NT2/D1 (cell line): ENCODE measurements at regions not wholly inside any gene's neighbourhood (a gene's known extent, or its start where the extent isn't known, plus 50 kb on each side); places are given as distances from the start of the nearest gene placed in this dataset.

ENCODE experiments used
- DNase-seq: peaks from one replicate; pipeline ENCODE4 v3.0.0-alpha.2; 2011; ENCODE audit warnings: low read depth, low spot score
- H3K27me3 ChIP-seq: 2 replicates; pipeline ENCODE4 v1.6.0; 2011; ENCODE audit warnings: mild to moderate bottlenecking; ENCODE audit not compliant: insufficient read length, insufficient read depth
- H3K36me3 ChIP-seq: 2 replicates; pipeline ENCODE4 v1.6.1; 2011; ENCODE audit warnings: mild to moderate bottlenecking, low read length, mixed read lengths; ENCODE audit not compliant: insufficient read depth, insufficient read length
- H3K4me1 ChIP-seq: 2 replicates; pipeline ENCODE4 v1.5.1; 2011; ENCODE audit not compliant: insufficient read depth, insufficient read length
- H3K4me3 ChIP-seq: 2 replicates; pipeline ENCODE4 v1.5.1; 2011; ENCODE audit warnings: low read depth; ENCODE audit not compliant: insufficient read length
- H3K9ac ChIP-seq: 2 replicates; pipeline ENCODE4 v1.6.0; 2011; ENCODE audit warnings: low read depth; ENCODE audit not compliant: insufficient read length
- H3K9me3 ChIP-seq: 2 replicates; pipeline ENCODE4 v1.5.1; 2011; ENCODE audit warnings: mild to moderate bottlenecking, low read length; ENCODE audit not compliant: insufficient read depth
- SUZ12 ChIP-seq: IDR thresholded peaks from 2 replicates; pipeline ENCODE4 v1.6.1; 2011; ENCODE audit not compliant: insufficient read length, insufficient read depth; ENCODE audit errors: extremely low read depth
- YY1 ChIP-seq: IDR thresholded peaks from 2 replicates; pipeline ENCODE4 v1.6.1; 2011; ENCODE audit not compliant: insufficient read length, insufficient read depth
- ZNF274 ChIP-seq: IDR thresholded peaks from 2 replicates; pipeline ENCODE4 v1.6.1; 2011; ENCODE audit warnings: mild to moderate bottlenecking, low read depth, low read length

DNA sequence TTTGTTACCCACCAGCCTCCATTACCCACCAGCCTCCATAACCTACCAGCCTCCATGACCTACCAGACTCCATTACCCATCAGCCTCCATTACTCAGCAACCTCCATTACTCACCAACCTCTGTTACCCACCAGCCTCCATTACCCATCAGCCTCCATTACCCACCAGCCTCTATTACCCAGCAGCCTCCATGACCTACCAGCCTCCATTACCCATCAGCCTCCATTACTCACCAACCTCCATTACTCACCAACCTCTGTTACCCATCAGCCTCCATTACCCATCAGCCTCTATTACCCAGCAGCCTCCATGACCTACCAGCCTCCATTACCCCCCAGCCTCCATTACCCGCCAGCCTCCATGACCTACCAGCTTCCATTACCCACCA, 133.3 kb upstream of the HS6ST1 start:
- Histone ChIP-seq H3K4me1 (peaks cover 6% of the 10 kb centered on the region), H3K36me3 (no peaks in the 10 kb centered on the region), H3K27me3 (no peaks in the 10 kb centered on the region), H3K9me3 (peaks cover 21% of the 10 kb centered on the region; the same call in 1 of the 2 replicates), H3K4me3 (no peak overlapping the region), H3K9ac (no peak overlapping the region)
- TF ChIP-seq ZNF274 (no peak), SUZ12 (no peak)
- no peak for DNase-seq

DNA sequence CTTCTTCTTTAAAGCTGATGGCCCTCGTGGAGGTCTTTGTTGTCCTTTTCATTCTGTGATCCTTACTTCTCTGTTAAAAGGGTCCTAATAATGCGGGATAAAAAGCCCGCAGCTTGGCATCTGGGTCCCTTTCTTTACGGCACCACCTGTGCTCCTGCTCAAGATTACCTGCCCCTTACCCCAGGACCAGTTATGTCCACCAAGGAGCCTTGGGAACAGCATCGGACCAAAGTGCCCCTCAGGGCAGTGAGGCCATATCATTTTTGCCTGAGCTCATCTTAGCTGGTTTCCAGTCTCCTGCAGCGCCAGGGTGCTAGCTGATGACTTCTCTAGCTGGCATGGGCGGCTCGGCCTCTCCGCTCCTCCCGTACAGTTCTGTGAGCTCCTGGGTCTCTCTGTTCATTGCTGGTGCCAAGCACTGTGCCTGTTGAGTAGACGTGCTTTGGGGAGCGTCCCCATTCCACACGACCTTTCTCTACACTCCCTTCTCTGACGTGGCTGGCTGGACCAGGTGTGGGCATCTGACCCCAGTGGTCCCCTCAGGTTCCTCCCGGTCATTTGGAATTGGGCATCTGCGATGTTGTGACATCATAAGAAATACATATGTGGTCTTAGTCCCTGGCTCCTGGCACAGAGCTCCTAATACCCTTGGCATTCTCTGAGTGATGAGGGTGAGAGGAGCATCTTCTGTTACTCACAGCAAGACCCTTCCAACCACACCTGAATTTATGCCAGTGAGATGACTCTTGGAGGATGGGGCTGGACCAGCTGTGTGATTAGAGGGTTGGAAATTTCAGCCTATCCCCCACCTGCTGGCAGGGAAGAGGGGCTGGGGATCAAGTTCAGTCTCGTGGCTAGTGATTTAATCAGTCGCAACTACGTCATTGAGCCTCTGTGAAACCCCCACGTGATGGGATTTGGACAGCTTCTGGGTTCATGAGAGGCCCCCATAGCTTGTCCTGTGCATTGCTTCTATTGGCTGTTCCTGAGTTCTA, 134.2 kb upstream of the HS6ST1 start:
- no peak overlapping the region for H3K4me3 ChIP-seq
- TF ChIP-seq SUZ12 (no peak), ZNF274 (no peak), YY1 (no peak)

DNA sequence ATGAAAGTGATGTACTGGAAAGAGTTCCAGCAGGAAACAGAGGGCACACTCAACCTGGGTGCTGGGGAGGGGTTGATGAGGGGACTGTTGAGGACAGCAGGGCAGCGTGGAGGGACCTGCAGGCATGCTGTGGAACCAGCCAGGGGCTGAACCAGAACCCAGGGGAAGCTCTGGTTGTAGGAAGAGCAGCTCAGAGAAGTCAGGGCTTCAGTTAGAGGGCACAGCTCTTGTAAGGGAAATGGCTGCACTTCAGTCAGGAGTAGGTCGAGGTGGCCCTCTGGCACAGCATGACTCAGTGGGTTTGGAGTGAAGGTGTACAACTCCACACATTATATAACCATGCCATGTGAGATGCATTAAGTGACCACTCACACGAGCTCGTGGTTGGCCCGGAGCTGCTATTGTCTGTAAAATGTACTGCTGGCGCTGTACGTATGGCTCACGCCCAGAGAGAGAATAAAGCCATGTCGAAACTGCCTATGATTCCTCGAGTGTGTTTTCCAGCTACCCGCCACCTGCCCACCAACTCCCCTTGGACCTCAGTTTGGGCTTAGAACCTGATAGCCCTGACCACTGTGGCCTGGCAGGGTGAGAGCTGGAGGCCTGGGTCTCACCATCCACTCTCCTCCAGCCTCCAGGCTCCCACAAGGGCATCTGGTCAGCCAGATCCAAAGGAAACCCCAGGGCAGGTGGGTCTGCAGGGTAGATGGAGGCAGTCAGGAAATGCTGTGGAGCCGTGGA, 136.5 kb upstream of the HS6ST1 start:
- no peaks in the 10 kb centered on the region for H3K36me3 ChIP-seq
- H3K4me1 ChIP-seq: peaks cover 2% of the 10 kb centered on the region
- no peak overlapping the region for H3K9ac ChIP-seq
- H3K9me3 ChIP-seq: peaks cover 21% of the 10 kb centered on the region; the same call in 1 of the 2 replicates
- DNase-seq: no peak
- H3K4me3 ChIP-seq: no peak overlapping the region
- H3K27me3 ChIP-seq: no peaks in the 10 kb centered on the region
- TF ChIP-seq SUZ12: no peak
- no peak for TF ChIP-seq ZNF274
- no peak for TF ChIP-seq YY1

More for the DNA sequence above, 134.2 kb upstream of the HS6ST1 start:
- H3K27me3 ChIP-seq: no peaks in the 10 kb centered on the region
- peaks cover 21% of the 10 kb centered on the region; the same call in 1 of the 2 replicates for H3K9me3 ChIP-seq
- H3K4me1 ChIP-seq: peaks cover 6% of the 10 kb centered on the region
- no peak for DNase-seq
- H3K36me3 ChIP-seq: no peaks in the 10 kb centered on the region
- H3K9ac ChIP-seq: no peak overlapping the region

DNA sequence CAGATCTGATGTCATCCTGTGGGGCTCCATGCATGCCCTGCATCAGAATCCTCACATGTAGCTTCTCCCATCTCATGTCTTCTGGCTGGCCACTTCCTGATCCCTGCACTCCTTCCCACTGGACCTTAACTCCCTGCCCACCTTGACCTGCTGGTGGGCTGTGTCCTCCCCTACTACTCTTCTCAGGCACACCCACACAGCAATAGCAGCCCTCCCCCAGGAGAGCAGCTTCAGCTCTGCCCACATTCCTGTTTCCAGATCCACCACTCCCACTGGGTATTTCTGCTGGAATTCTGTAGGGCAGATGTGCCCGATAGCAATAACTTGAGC, 137.0 kb upstream of the HS6ST1 start:
- no peak overlapping the region for H3K4me3 ChIP-seq
- no peak for TF ChIP-seq YY1
- no peak for TF ChIP-seq SUZ12
- TF ChIP-seq ZNF274: no peak
- H3K9me3 ChIP-seq: peaks cover 21% of the 10 kb centered on the region; the same call in 1 of the 2 replicates
- H3K4me1 ChIP-seq: no peaks in the 10 kb centered on the region
- no peaks in the 10 kb centered on the region for H3K27me3 ChIP-seq
- H3K36me3 ChIP-seq: no peaks in the 10 kb centered on the region
- no peak for DNase-seq
- no peak overlapping the region for H3K9ac ChIP-seq

DNA sequence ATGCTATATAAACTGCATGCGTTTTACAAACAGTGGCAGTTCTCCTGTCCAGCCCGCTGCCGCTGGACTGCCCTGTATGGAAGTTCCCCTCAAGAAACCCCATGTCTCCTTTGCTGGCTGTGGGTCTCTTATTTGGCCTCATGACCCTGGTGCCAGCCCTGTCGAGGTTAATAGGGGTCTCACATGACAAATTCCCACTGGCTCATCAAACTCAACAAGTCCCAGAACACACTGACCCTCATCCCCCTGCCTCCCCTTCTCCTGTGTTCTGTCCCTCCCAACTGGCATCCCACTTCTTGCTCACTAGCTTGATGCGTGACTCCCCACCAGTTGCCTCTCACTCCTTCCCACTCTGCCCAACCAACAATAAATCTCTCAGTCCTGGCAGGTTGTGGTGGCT, 137.6 kb upstream of the HS6ST1 start:
- no peak overlapping the region for H3K9ac ChIP-seq
- H3K27me3 ChIP-seq: no peaks in the 10 kb centered on the region
- no peak overlapping the region for H3K4me3 ChIP-seq
- no peaks in the 10 kb centered on the region for H3K36me3 ChIP-seq
- H3K4me1 ChIP-seq: no peaks in the 10 kb centered on the region
- DNase-seq: no peak
- TF ChIP-seq YY1: no peak
- no peak for TF ChIP-seq ZNF274
- TF ChIP-seq SUZ12: no peak
- H3K9me3 ChIP-seq: peaks cover 25% of the 10 kb centered on the region; the same call in 1 of the 2 replicates

DNA sequence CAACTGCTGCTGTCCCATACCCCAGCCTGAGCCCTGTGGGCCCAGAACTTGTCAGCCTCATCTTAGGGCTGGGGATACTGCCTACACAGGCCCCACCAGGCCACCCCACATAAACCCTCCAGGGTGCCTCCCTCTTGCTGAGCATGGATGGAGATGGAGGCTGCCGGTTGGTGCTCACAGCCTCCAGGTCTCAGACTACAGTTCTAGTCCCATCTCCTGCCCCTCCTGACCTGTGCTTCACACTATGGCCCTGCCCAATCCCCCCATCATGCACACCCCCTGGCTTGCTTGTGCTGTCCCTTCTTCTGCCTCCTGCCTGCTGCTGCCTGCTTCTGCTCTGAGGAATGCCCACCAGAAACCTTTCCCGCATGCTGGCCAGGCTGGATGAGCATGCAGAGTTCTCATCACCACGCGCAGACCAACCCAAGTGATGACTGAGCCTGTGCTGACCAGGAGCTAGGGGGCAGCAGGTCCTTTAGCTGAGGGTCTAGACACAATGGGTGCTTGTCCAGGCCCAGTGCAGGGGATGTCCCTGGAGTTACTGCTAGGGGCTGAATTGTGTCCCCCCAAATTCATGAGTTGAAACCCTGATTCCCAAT, 138.4 kb upstream of the HS6ST1 start:
- Histone ChIP-seq H3K4me3 (no peak overlapping the region), H3K9me3 (peaks cover 29% of the 10 kb centered on the region; the same call in 1 of the 2 replicates), H3K4me1 (no peaks in the 10 kb centered on the region), H3K27me3 (no peaks in the 10 kb centered on the region), H3K36me3 (no peaks in the 10 kb centered on the region), H3K9ac (no peak overlapping the region)
- TF ChIP-seq SUZ12 (no peak), ZNF274 (no peak), YY1 (no peak)
- DNase-seq: no peak
